Tibial nerve (tissue), 4 donors: ENCODE measurements at regions not wholly inside any gene's neighbourhood (a gene's known extent, or its start where the extent isn't known, plus 50 kb on each side); places are given as distances from the start of the nearest gene placed in this dataset.

ENCODE experiments used
- DNase-seq, 2 donors: peaks; one replicate each; pipeline ENCODE4 v3.0.0-alpha.2; 2019; ENCODE audit warnings: low spot score in 2 of 2
- H3K27ac ChIP-seq, 4 donors: fragments of 200-600 bp; sonication (generic) in 3 of 4; one replicate each; pipeline ENCODE4 v1.5.1; 2017 to 2019; ENCODE audit warnings: mild to moderate bottlenecking in 1 of 4
- H3K27me3 ChIP-seq, 2 donors: fragments of 200-600 bp; sonication (generic) in 1 of 2; one replicate each; pipeline versions ENCODE4 v1.5.1 to v1.6.0; 2017 to 2019
- H3K36me3 ChIP-seq, 3 donors: fragments of 200-600 bp; sonication (generic); one replicate each; pipeline ENCODE4 v1.5.1; 2018 to 2019
- H3K4me1 ChIP-seq, 4 donors: fragments of 200-600 bp; sonication (generic) in 3 of 4; one replicate each; pipeline ENCODE4 v1.5.1; 2017 to 2019
- H3K4me3 ChIP-seq, 4 donors: fragments of 200-600 bp; sonication (generic) in 3 of 4; one replicate each; pipeline ENCODE4 v1.5.1; 2017 to 2019; ENCODE audit warnings: mild to moderate bottlenecking in 1 of 4, moderate library complexity in 1 of 4
- H3K9me3 ChIP-seq, 4 donors: fragments of 200-600 bp; sonication (generic) in 3 of 4; one replicate each; pipeline ENCODE4 v1.5.1; 2017 to 2019
- EP300 ChIP-seq, 2 donors: sonication (generic); formaldehyde crosslinking; IDR thresholded peaks; one replicate each; pipeline ENCODE4 v1.6.1; 2017; ENCODE audit warnings: antibody characterized with exemption in 2 of 2, mild to moderate bottlenecking in 1 of 2
- POLR2A ChIP-seq, 2 donors: fragments of 450-650 bp; IDR thresholded peaks; one replicate each; pipeline ENCODE4 v1.6.1; 2017; ENCODE audit warnings: antibody characterized with exemption in 2 of 2, mild to moderate bottlenecking in 2 of 2, moderate library complexity in 2 of 2
- WGBS, 2 donors: methylation state at CpG; one replicate each; pipeline ENCODE4 v1.1.5; 2018; 5-methylcytosine and 5-hydroxymethylcytosine counted together
- TF ChIP-seq, protein P1 (sequence below), 5 experiments: fragments of 200-600 bp in 3 of 5; fragments of 450-650 bp in 2 of 5; sonication (generic) in 3 of 5; IDR thresholded peaks; one replicate each; pipeline ENCODE4 v1.5.1; 2016 to 2019; ENCODE audit warnings: antibody characterized with exemption in 5 of 5, mild to moderate bottlenecking in 3 of 5, moderate library complexity in 2 of 5

DNA sequence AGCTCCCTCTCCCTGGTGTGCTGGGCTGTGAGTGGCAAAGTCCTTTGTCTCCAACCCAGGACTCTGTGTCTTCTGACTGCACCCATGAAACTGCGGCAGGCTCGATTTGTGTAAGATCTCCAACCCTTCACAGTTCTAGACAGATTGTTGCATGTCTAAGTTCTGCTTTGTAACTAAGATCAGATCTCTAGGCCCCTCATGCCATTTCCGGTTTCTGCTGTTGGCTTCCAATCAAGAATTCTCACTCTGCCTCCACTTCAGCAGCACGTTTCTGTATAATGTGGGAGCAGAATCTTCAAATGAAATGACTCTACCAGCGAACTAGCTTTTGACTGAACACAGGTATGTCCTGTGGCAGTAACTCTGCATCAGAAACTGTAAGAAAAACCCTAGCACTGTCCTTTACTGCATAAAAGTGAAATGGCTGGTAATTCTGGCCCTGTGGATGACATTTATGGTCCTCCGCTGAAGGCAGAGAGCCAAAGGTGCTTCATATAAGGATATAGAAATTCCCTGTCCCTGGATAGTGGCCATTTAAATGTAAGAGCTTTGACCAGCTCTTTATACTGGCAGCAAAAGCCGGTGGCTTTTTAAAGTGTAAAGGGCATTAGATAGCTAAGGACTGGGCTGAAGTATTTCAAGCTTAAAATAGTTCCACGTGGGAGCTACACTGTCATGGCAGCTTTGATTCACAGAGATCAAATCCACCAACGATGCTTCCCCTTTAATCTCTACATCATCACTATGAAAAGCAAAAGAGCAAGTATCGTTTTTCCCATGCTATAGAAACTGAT lies 319.0 kb upstream of the CDH6 start:
- no peak overlapping the region for H3K4me3 ChIP-seq
- DNase-seq = no peak
- H3K27ac ChIP-seq = no peak overlapping the region
- H3K4me1 ChIP-seq = no peaks in the 10 kb centered on the region
- no peaks in the 10 kb centered on the region for H3K9me3 ChIP-seq
- H3K27me3 ChIP-seq = no peaks in the 10 kb centered on the region
- TF ChIP-seq, protein P1, sequence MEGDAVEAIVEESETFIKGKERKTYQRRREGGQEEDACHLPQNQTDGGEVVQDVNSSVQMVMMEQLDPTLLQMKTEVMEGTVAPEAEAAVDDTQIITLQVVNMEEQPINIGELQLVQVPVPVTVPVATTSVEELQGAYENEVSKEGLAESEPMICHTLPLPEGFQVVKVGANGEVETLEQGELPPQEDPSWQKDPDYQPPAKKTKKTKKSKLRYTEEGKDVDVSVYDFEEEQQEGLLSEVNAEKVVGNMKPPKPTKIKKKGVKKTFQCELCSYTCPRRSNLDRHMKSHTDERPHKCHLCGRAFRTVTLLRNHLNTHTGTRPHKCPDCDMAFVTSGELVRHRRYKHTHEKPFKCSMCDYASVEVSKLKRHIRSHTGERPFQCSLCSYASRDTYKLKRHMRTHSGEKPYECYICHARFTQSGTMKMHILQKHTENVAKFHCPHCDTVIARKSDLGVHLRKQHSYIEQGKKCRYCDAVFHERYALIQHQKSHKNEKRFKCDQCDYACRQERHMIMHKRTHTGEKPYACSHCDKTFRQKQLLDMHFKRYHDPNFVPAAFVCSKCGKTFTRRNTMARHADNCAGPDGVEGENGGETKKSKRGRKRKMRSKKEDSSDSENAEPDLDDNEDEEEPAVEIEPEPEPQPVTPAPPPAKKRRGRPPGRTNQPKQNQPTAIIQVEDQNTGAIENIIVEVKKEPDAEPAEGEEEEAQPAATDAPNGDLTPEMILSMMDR (IDR thresholded peaks at IDR 0.05) = no peak
- TF ChIP-seq POLR2A (IDR thresholded peaks at IDR 0.05) = no peak
- no peak for TF ChIP-seq EP300 (IDR thresholded peaks at IDR 0.05)
- H3K36me3 ChIP-seq = no peaks in the 10 kb centered on the region
- WGBS, 2 donors = 58 to 70% methylated on average over 10 of the region's 10 CpGs

DNA sequence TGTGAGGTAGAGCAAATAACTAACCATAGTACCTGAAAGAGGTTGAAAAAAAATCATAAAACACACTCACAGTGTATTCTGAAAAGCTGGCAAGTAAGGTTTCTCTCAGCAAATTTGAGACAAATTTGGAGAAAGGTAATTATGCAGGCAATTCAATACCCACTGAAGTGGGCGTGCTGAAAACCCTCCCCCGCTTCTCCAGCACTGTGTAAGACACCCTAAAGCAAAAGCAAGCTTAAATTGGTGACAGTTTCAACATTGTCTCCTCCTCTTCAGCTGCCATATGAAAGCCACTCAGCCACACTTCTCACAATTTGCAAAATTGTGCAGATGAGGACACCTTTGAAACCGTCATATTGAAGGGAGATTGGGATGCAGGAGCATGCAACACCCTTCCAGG lies 322.3 kb upstream of the CDH6 start:
- WGBS, 2 donors = 75 to 80% methylated on average over 3 of the region's 3 CpGs

DNA sequence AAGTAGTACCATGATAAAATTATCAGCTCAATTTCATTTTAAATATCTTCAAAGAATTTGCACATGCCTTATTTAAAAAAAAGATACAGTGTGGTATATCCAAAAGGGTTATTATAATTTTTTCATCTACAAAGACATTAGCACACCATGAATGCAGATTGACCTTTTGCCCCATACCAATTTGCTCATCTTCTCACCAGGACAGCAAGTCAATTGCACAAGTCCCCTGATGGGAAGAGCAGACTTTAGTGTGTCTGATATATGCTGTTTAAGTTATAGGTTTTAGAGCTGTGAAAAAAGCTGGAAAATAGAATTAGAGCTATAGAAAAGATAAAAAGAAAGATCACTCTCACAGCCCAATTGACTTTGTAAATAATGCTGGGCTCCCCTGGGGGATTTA lies 325.8 kb upstream of the CDH6 start:
- no peak for DNase-seq
- TF ChIP-seq, protein P1 (IDR thresholded peaks at IDR 0.05) = no peak
- TF ChIP-seq EP300 (IDR thresholded peaks at IDR 0.05) (no peak), POLR2A (IDR thresholded peaks at IDR 0.05) (no peak)
- Histone ChIP-seq H3K36me3 (no peaks in the 10 kb centered on the region), H3K4me3 (no peak overlapping the region), H3K9me3 (no peaks in the 10 kb centered on the region), H3K4me1 (no peaks in the 10 kb centered on the region), H3K27ac (no peak overlapping the region), H3K27me3 (no peaks in the 10 kb centered on the region)

More for the DNA sequence above, 322.3 kb upstream of the CDH6 start:
- H3K36me3 ChIP-seq = no peaks in the 10 kb centered on the region
- H3K27me3 ChIP-seq = no peaks in the 10 kb centered on the region
- H3K9me3 ChIP-seq = no peaks in the 10 kb centered on the region
- TF ChIP-seq EP300 (IDR thresholded peaks at IDR 0.05) = no peak
- TF ChIP-seq POLR2A (IDR thresholded peaks at IDR 0.05) = no peak
- TF ChIP-seq, protein P1 (IDR thresholded peaks at IDR 0.05) = no peak
- H3K4me1 ChIP-seq = no peaks in the 10 kb centered on the region
- H3K4me3 ChIP-seq = no peak overlapping the region
- DNase-seq = no peak
- H3K27ac ChIP-seq = no peak overlapping the region

DNA sequence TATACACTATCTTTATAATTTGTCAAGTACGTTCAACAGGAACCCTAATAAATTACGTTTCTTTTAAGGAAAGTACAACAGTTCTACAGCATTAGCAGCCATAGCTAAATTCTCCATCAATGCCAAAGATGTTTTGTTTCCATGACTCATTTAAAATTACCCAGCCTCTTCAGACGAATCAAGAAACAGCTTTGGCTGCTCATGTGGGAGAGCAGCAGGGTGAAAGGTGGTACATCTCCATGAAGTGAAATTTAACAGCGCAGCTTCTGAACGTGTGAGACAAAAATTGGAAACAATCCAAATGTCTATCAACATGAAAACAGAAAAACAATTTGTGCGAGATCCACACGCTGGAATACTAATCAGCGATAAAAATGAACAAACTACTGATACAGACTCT lies 327.3 kb upstream of the CDH6 start:
- 83 to 84% methylated on average over 8 of the region's 8 CpGs for WGBS, 2 donors
- Histone ChIP-seq H3K4me3 (no peak overlapping the region), H3K9me3 (no peaks in the 10 kb centered on the region), H3K4me1 (no peaks in the 10 kb centered on the region), H3K27me3 (no peaks in the 10 kb centered on the region), H3K27ac (no peak overlapping the region), H3K36me3 (no peaks in the 10 kb centered on the region)
- TF ChIP-seq EP300 (IDR thresholded peaks at IDR 0.05) = no peak
- no peak for DNase-seq

DNA sequence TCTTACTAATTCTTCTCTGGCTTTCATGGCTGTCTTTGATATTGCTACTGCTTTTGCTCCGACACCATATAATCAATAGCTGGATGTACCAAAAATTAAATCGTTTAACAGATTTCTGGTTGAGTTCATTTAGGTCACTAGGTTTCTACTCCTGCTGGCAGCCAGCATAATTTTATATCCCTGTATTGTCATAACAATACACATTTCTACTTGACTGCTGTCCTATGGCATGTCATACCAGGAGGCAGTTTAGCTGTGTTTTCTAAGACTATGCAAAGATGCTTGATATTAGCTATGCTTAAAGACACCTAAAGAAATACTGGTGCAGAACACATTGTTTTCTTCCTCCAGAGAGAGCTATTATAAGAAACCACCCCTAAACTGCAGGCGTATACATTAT lies 337.2 kb upstream of the CDH6 start:
- 77 to 79% methylated on average over 3 of the region's 3 CpGs for WGBS, 2 donors
- TF ChIP-seq POLR2A (IDR thresholded peaks at IDR 0.05) = no peak
- TF ChIP-seq EP300 (IDR thresholded peaks at IDR 0.05) = no peak
- TF ChIP-seq, protein P1 (IDR thresholded peaks at IDR 0.05) = no peak
- no peaks in the 10 kb centered on the region for H3K27me3 ChIP-seq
- H3K36me3 ChIP-seq = no peaks in the 10 kb centered on the region
- no peak overlapping the region for H3K4me3 ChIP-seq
- no peaks in the 10 kb centered on the region for H3K9me3 ChIP-seq
- H3K4me1 ChIP-seq = no peaks in the 10 kb centered on the region
- DNase-seq = no peak
- H3K27ac ChIP-seq = no peak overlapping the region
